ENCODE measurements at regions not wholly inside any gene's neighbourhood (a gene's known extent, or its start where the extent isn't known, plus 50 kb on each side); places are given as distances from the start of the nearest gene placed in this dataset.

DNA sequence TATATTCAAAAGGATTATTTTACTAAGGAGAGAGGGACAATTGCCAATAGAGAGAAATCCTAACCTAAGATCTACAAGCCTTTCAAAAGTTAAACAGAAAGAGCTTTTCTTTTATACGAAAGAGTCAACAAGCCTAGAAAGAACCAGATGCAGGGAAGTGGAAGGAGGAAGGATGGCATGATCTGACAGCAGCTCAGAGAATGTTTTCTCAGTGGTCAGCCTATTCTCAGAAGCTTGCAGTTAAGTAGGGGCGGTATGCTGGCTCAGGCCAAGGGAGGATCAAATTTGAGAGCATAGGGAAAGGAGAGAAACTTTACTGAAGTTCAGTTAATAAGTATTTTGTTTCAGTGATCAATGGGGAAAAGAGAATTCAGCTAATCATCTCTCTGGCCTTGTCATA, 88.0 kb upstream of the FTMT start:
- H3K36me3 ChIP-seq (ENCODE audit: low read length) = no peaks in the 10 kb centered on the region
- no peaks in the 10 kb centered on the region for H3K9me3 ChIP-seq (ENCODE audit: insufficient read depth, low read length)
- no peaks in the 10 kb centered on the region for H3K27me3 ChIP-seq (ENCODE audit: low read length)
- H3K4me2 ChIP-seq (ENCODE audit: low read depth, low read length, poor library complexity, severe bottlenecking) = no peak overlapping the region
- no peaks in the 10 kb centered on the region for H4K20me1 ChIP-seq (ENCODE audit: low read depth, low read length)
- H3K4me3 ChIP-seq (ENCODE audit: insufficient read depth, low read length, poor library complexity, severe bottlenecking) = no peak overlapping the region
- no peak overlapping the region for H3K27ac ChIP-seq (ENCODE audit: low read depth, low read length)
- H3K9me2 ChIP-seq (replicated peaks; ENCODE audit: insufficient read depth, low read length) = no peaks in the 10 kb centered on the region
- no peak overlapping the region for H2AFZ ChIP-seq (ENCODE audit: low read depth, low read length, severe bottlenecking)
- no peak for TF ChIP-seq EZH2phosphoT487 (conservative IDR thresholded peaks at IDR 0.05; ENCODE audit: low read length)
- TF ChIP-seq, protein P1, sequence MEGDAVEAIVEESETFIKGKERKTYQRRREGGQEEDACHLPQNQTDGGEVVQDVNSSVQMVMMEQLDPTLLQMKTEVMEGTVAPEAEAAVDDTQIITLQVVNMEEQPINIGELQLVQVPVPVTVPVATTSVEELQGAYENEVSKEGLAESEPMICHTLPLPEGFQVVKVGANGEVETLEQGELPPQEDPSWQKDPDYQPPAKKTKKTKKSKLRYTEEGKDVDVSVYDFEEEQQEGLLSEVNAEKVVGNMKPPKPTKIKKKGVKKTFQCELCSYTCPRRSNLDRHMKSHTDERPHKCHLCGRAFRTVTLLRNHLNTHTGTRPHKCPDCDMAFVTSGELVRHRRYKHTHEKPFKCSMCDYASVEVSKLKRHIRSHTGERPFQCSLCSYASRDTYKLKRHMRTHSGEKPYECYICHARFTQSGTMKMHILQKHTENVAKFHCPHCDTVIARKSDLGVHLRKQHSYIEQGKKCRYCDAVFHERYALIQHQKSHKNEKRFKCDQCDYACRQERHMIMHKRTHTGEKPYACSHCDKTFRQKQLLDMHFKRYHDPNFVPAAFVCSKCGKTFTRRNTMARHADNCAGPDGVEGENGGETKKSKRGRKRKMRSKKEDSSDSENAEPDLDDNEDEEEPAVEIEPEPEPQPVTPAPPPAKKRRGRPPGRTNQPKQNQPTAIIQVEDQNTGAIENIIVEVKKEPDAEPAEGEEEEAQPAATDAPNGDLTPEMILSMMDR (IDR thresholded peaks at IDR 0.05; ENCODE audit: insufficient read depth, low read length, poor library complexity, severe bottlenecking) = no peak
- H3K79me2 ChIP-seq (ENCODE audit: insufficient read depth, low read length) = no peaks in the 10 kb centered on the region
- no peaks in the 10 kb centered on the region for H3F3A ChIP-seq (ENCODE audit: insufficient read depth)
- H3K9ac ChIP-seq (ENCODE audit: low read length) = no peak overlapping the region

DNA sequence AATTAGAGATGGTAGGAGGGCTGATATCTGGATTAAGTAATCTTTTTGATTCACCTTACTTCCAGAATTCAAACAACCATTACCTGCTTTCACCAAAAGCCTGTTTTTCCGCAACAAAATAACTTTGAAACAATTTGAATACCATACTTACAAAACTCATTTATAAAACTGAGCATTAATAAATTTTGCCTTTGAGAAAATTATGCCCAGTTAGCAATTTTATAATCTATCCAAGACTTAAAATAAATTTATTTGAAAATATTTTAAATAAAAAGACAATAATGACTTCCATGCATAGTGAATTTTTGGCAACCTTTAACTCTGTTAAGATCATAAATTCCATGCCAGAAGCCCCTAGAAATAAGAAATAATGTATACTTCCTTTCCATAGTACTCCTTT, 71.3 kb upstream of the FTMT start:
- no peak overlapping the region for H3K9ac ChIP-seq (ENCODE audit: low read length)
- H3K36me3 ChIP-seq (ENCODE audit: low read length) = no peaks in the 10 kb centered on the region
- no peaks in the 10 kb centered on the region for H3K79me2 ChIP-seq (ENCODE audit: insufficient read depth, low read length)
- H3K27me3 ChIP-seq (ENCODE audit: low read length) = no peaks in the 10 kb centered on the region
- no peak for TF ChIP-seq EZH2phosphoT487 (conservative IDR thresholded peaks at IDR 0.05; ENCODE audit: low read length)
- TF ChIP-seq, protein P1 (IDR thresholded peaks at IDR 0.05; ENCODE audit: insufficient read depth, low read length, poor library complexity, severe bottlenecking) = no peak
- H3K27ac ChIP-seq (ENCODE audit: low read depth, low read length) = no peak overlapping the region
- no peak overlapping the region for H2AFZ ChIP-seq (ENCODE audit: low read depth, low read length, severe bottlenecking)
- H3K9me3 ChIP-seq (ENCODE audit: insufficient read depth, low read length) = no peaks in the 10 kb centered on the region
- H3F3A ChIP-seq (ENCODE audit: insufficient read depth) = no peaks in the 10 kb centered on the region
- no peaks in the 10 kb centered on the region for H3K9me2 ChIP-seq (replicated peaks; ENCODE audit: insufficient read depth, low read length)
- no peaks in the 10 kb centered on the region for H4K20me1 ChIP-seq (ENCODE audit: low read depth, low read length)
- H3K4me2 ChIP-seq (ENCODE audit: low read depth, low read length, poor library complexity, severe bottlenecking) = no peak overlapping the region
- no peak overlapping the region for H3K4me3 ChIP-seq (ENCODE audit: insufficient read depth, low read length, poor library complexity, severe bottlenecking)

DNA sequence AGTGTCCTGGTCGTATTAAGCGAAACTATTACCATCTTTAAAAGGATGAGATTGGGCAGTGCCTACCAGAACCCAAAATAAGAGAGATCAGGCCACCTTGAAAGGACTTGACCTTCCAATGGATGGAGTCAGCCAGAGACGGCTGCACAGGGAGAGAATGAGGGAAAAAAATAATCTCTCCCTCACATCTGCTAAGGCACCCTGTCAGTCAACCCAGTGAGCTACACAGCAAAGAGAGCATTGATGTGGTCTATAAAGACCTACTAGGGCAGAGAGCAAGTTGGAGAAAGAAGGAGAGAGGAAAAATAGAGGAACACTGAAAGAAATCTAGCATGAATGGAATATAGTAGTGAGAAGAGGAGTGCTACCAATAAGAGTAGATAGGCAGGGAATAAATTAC, 68.0 kb upstream of the FTMT start:
- no peaks in the 10 kb centered on the region for H3F3A ChIP-seq (ENCODE audit: insufficient read depth)
- H3K27ac ChIP-seq (ENCODE audit: low read depth, low read length) = no peak overlapping the region
- H3K9me2 ChIP-seq (replicated peaks; ENCODE audit: insufficient read depth, low read length) = no peaks in the 10 kb centered on the region
- no peak overlapping the region for H3K9ac ChIP-seq (ENCODE audit: low read length)
- H3K4me3 ChIP-seq (ENCODE audit: insufficient read depth, low read length, poor library complexity, severe bottlenecking) = no peak overlapping the region
- H3K4me2 ChIP-seq (ENCODE audit: low read depth, low read length, poor library complexity, severe bottlenecking) = no peak overlapping the region
- H3K79me2 ChIP-seq (ENCODE audit: insufficient read depth, low read length) = no peaks in the 10 kb centered on the region
- H2AFZ ChIP-seq (ENCODE audit: low read depth, low read length, severe bottlenecking) = no peak overlapping the region
- TF ChIP-seq, protein P1 (IDR thresholded peaks at IDR 0.05; ENCODE audit: insufficient read depth, low read length, poor library complexity, severe bottlenecking) = no peak
- no peak for TF ChIP-seq EZH2phosphoT487 (conservative IDR thresholded peaks at IDR 0.05; ENCODE audit: low read length)
- no peaks in the 10 kb centered on the region for H3K9me3 ChIP-seq (ENCODE audit: insufficient read depth, low read length)
- no peaks in the 10 kb centered on the region for H4K20me1 ChIP-seq (ENCODE audit: low read depth, low read length)
- H3K36me3 ChIP-seq (ENCODE audit: low read length) = no peaks in the 10 kb centered on the region
- H3K27me3 ChIP-seq (ENCODE audit: low read length) = no peaks in the 10 kb centered on the region

DNA sequence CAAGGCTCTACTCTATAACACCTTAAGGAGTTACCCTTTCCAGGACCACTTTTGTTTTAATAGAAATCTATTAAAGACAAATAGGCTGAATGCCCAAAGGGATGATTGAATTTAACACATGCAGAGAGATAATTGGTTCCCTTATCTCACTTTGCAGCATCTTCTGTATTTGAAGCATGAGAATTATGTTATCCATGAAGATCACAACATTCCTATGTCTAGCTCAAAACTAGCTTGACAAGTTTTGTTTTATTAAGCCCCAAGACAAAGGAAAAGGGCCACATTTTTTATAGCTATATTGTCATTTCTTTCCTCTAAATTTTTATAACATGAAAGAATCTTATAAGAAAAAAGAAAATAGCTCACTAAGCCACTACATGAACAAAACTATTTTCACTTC, 57.9 kb upstream of the FTMT start:
- Histone ChIP-seq H2AFZ (ENCODE audit: low read depth, low read length, severe bottlenecking) (no peak overlapping the region), H3F3A (ENCODE audit: insufficient read depth) (no peaks in the 10 kb centered on the region), H3K9ac (ENCODE audit: low read length) (no peak overlapping the region), H3K27me3 (ENCODE audit: low read length) (no peaks in the 10 kb centered on the region), H3K36me3 (ENCODE audit: low read length) (no peaks in the 10 kb centered on the region), H4K20me1 (ENCODE audit: low read depth, low read length) (no peaks in the 10 kb centered on the region), H3K4me2 (ENCODE audit: low read depth, low read length, poor library complexity, severe bottlenecking) (no peak overlapping the region), H3K4me3 (ENCODE audit: insufficient read depth, low read length, poor library complexity, severe bottlenecking) (no peak overlapping the region), H3K27ac (ENCODE audit: low read depth, low read length) (no peak overlapping the region), H3K79me2 (ENCODE audit: insufficient read depth, low read length) (no peaks in the 10 kb centered on the region), H3K9me2 (replicated peaks; ENCODE audit: insufficient read depth, low read length) (no peaks in the 10 kb centered on the region), H3K9me3 (ENCODE audit: insufficient read depth, low read length) (no peaks in the 10 kb centered on the region)
- TF ChIP-seq, protein P1 (IDR thresholded peaks at IDR 0.05; ENCODE audit: insufficient read depth, low read length, poor library complexity, severe bottlenecking) = no peak
- no peak for TF ChIP-seq EZH2phosphoT487 (conservative IDR thresholded peaks at IDR 0.05; ENCODE audit: low read length)

All from SU-DHL-6 (cell line).